NCI-H510A treated with DMSO at 0.1 percent for 48 hours (cell line): ENCODE measurements at regions not wholly inside any gene's neighbourhood (a gene's known extent, or its start where the extent isn't known, plus 50 kb on each side); places are given as distances from the start of the nearest gene placed in this dataset.

Experiments
- DNase-seq: peaks from one replicate; lab custom pipeline; 2025; lab: John Stamatoyannopoulos, UW

GRCh38 chr7:136807598-136807997 lies 60.9 kb upstream of the CHRM2 start:
- no peak for DNase-seq

GRCh38 chr7:136803028-136803427 lies 65.4 kb upstream of the CHRM2 start:
- DNase-seq: no peak

GRCh38 chr7:136783934-136784333 lies 84.5 kb upstream of the CHRM2 start:
- no peak for DNase-seq

GRCh38 chr7:136741941-136742340 lies 126.5 kb upstream of the CHRM2 start:
- DNase-seq: no peak

- no peak for DNase-seq
Observed at GRCh38 chr7:136728945-136729344, 139.5 kb upstream of the CHRM2 start.

- DNase-seq: no peak
Observed at GRCh38 chr7:136726460-136726859, 142.0 kb upstream of the CHRM2 start.

- DNase-seq: no peak
Observed at GRCh38 chr7:136717910-136718557, 150.4 kb upstream of the CHRM2 start.

GRCh38 chr7:136714062-136714461 lies 154.4 kb upstream of the CHRM2 start:
- DNase-seq: no peak

GRCh38 chr7:136710751-136711150 lies 157.7 kb upstream of the CHRM2 start:
- DNase-seq: no peak

- no peak for DNase-seq
Observed at GRCh38 chr7:136709876-136710275, 158.6 kb upstream of the CHRM2 start.

GRCh38 chr7:136702913-136703312 lies 165.5 kb upstream of the CHRM2 start:
- no peak for DNase-seq

- DNase-seq: no peak
Observed at GRCh38 chr7:136698977-136699376, 169.5 kb upstream of the CHRM2 start.

GRCh38 chr7:136698231-136698630 lies 170.2 kb upstream of the CHRM2 start:
- DNase-seq: no peak

- no peak for DNase-seq
Observed at GRCh38 chr7:136697271-136697670, 171.2 kb upstream of the CHRM2 start.

GRCh38 chr7:136693166-136694119 lies 175.0 kb upstream of the CHRM2 start:
- no peak for DNase-seq

- DNase-seq: no peak
Observed at GRCh38 chr7:136692221-136692620, 176.2 kb upstream of the CHRM2 start.

- DNase-seq: no peak
Observed at GRCh38 chr7:136688601-136689000, 179.9 kb upstream of the CHRM2 start.

GRCh38 chr7:136687693-136688322 lies 180.6 kb upstream of the CHRM2 start:
- no peak for DNase-seq

GRCh38 chr7:136685501-136686173 lies 182.8 kb upstream of the CHRM2 start:
- DNase-seq: no peak

GRCh38 chr7:136677471-136678365 lies 190.7 kb upstream of the CHRM2 start:
- DNase-seq: no peak

- no peak for DNase-seq
Observed at GRCh38 chr7:136667584-136667983, 200.9 kb upstream of the CHRM2 start.
